OCI-LY1 (cell line): ENCODE measurements at regions not wholly inside any gene's neighbourhood (a gene's known extent, or its start where the extent isn't known, plus 50 kb on each side); places are given as distances from the start of the nearest gene placed in this dataset.

ENCODE experiments used
- H2AFZ ChIP-seq: fragments of 200-600 bp; sonication (generic), shearing (Covaris generic); 2 replicates; pipeline ENCODE4 v1.6.0; 2014; ENCODE audit warnings: antibody characterized with exemption, mild to moderate bottlenecking, low read length
- H3F3A ChIP-seq: fragments of 200-600 bp; sonication (generic), shearing (Covaris generic); 2 replicates; pipeline ENCODE4 v1.6.0; 2014; ENCODE audit warnings: mild to moderate bottlenecking, antibody characterized with exemption, low read length, moderate library complexity; ENCODE audit not compliant: insufficient read depth
- H3K27ac ChIP-seq: fragments of 200-600 bp; sonication (generic); 2 replicates; pipeline ENCODE4 v1.5.1; 2014; ENCODE audit warnings: low read length, mixed run types, mild to moderate bottlenecking, low read depth; ENCODE audit not compliant: poor library complexity, severe bottlenecking
- H3K27me3 ChIP-seq: fragments of 200-600 bp; sonication (generic); 2 replicates; pipeline ENCODE4 v1.6.0; 2014; ENCODE audit warnings: antibody characterized with exemption, mild to moderate bottlenecking, low read length, moderate library complexity; ENCODE audit not compliant: insufficient read depth
- H3K36me3 ChIP-seq: fragments of 200-600 bp; sonication (generic); 2 replicates; pipeline ENCODE4 v1.6.1; 2014; ENCODE audit warnings: mild to moderate bottlenecking, antibody characterized with exemption, low read length, moderate library complexity, mixed read lengths; ENCODE audit not compliant: insufficient read depth
- H3K4me1 ChIP-seq: fragments of 200-600 bp; sonication (generic); 2 replicates; pipeline ENCODE4 v1.5.1; 2014; ENCODE audit warnings: mild to moderate bottlenecking, low read length, moderate library complexity; ENCODE audit not compliant: insufficient read depth, severe bottlenecking
- H3K4me2 ChIP-seq: fragments of 200-600 bp; sonication (generic), shearing (Covaris generic); 2 replicates; pipeline ENCODE4 v1.6.1; 2014; ENCODE audit warnings: low read length
- H3K4me3 ChIP-seq: fragments of 200-600 bp; sonication (generic); 2 replicates; pipeline ENCODE4 v1.5.1; 2014; ENCODE audit warnings: low read length, low read depth, mild to moderate bottlenecking, mixed read lengths; ENCODE audit not compliant: poor library complexity, severe bottlenecking
- H3K79me2 ChIP-seq: fragments of 200-600 bp; shearing (Covaris generic); 2 replicates; pipeline ENCODE4 v1.6.1; 2016; ENCODE audit warnings: mixed run types, low read length, mixed read lengths; ENCODE audit not compliant: insufficient read depth
- H3K9ac ChIP-seq: fragments of 200-600 bp; sonication (generic), shearing (Covaris generic); 2 replicates; pipeline ENCODE4 v1.6.1; 2014; ENCODE audit warnings: mild to moderate bottlenecking, low read length, mixed read lengths
- H3K9me2 ChIP-seq: fragments of 200-600 bp; sonication (generic), shearing (Covaris generic); 2 replicates; pipeline ENCODE4 v1.6.1; 2014; ENCODE audit warnings: low read depth, mild to moderate bottlenecking, low read length, mixed read lengths
- H3K9me3 ChIP-seq: fragments of 200-600 bp; shearing (Covaris generic); 2 replicates; pipeline ENCODE4 v1.6.1; 2014; ENCODE audit warnings: low read length, mixed read lengths
- H4K20me1 ChIP-seq: fragments of 200-600 bp; sonication (generic), shearing (Covaris generic); 2 replicates; pipeline ENCODE4 v1.6.0; 2016; ENCODE audit warnings: mild to moderate bottlenecking, low read length; ENCODE audit not compliant: insufficient read depth
- CTCF ChIP-seq: fragments of 200-600 bp; sonication (generic), shearing (Covaris generic); IDR thresholded peaks from 2 replicates; pipeline ENCODE4 v1.5.1; 2017; ENCODE audit warnings: mild to moderate bottlenecking, antibody characterized with exemption, low read length, moderate library complexity, mixed read lengths
- EZH2 ChIP-seq: fragments of 200-600 bp; sonication (generic), shearing (Covaris generic); IDR thresholded peaks from 2 replicates; pipeline ENCODE4 v1.8.0; 2017; ENCODE audit warnings: borderline replicate concordance, mixed run types, mild to moderate bottlenecking, antibody characterized with exemption, low read length, moderate library complexity, mixed read lengths

GRCh38 chr3:64860536-64860870 is 172.7 kb upstream of the ADAMTS9 start:
- Histone ChIP-seq H3K36me3 (no peaks in the 10 kb centered on the region), H3K4me3 (no peak overlapping the region), H3K9me3 (no peaks in the 10 kb centered on the region), H3K79me2 (no peaks in the 10 kb centered on the region), H3K4me2 (no peak overlapping the region), H3K9me2 (no peaks in the 10 kb centered on the region), H2AFZ (no peak overlapping the region), H3K9ac (no peak overlapping the region), H3K27me3 (no peaks in the 10 kb centered on the region), H3K4me1 (no peaks in the 10 kb centered on the region), H4K20me1 (no peaks in the 10 kb centered on the region), H3K27ac (no peak overlapping the region), H3F3A (no peaks in the 10 kb centered on the region)
- no peak for TF ChIP-seq CTCF

- Histone ChIP-seq H3K9me2 (no peaks in the 10 kb centered on the region), H3K9ac (no peak overlapping the region), H3K79me2 (no peaks in the 10 kb centered on the region), H2AFZ (no peak overlapping the region), H3K9me3 (no peaks in the 10 kb centered on the region), H3K4me2 (no peak overlapping the region), H3K36me3 (no peaks in the 10 kb centered on the region), H3K4me1 (no peaks in the 10 kb centered on the region), H3K4me3 (no peak overlapping the region), H3K27me3 (no peaks in the 10 kb centered on the region), H3F3A (no peaks in the 10 kb centered on the region), H4K20me1 (no peaks in the 10 kb centered on the region), H3K27ac (no peak overlapping the region)
- TF ChIP-seq EZH2 (no peak), CTCF (no peak)
Observed at GRCh38 chr3:64859625-64860535, 172.1 kb upstream of the ADAMTS9 start.

GRCh38 chr3:64856977-64857516 is 169.2 kb upstream of the ADAMTS9 start:
- Histone ChIP-seq H3K27me3 (no peaks in the 10 kb centered on the region), H3K79me2 (no peaks in the 10 kb centered on the region), H3K4me3 (no peak overlapping the region), H3K27ac (no peak overlapping the region), H3K4me1 (no peaks in the 10 kb centered on the region), H3K9me2 (no peaks in the 10 kb centered on the region), H2AFZ (no peak overlapping the region), H4K20me1 (no peaks in the 10 kb centered on the region), H3K9me3 (no peaks in the 10 kb centered on the region), H3F3A (no peaks in the 10 kb centered on the region), H3K4me2 (no peak overlapping the region), H3K36me3 (no peaks in the 10 kb centered on the region), H3K9ac (no peak overlapping the region)
- TF ChIP-seq EZH2 (no peak), CTCF (no peak)
